Uterus (tissue), 2 donors: ENCODE measurements at regions not wholly inside any gene's neighbourhood (a gene's known extent, or its start where the extent isn't known, plus 50 kb on each side); places are given as distances from the start of the nearest gene placed in this dataset.

Source experiments
- POLR2A ChIP-seq, 2 donors: fragments of 450-650 bp; IDR thresholded peaks; one replicate each; pipeline ENCODE4 v1.6.1; 2016; ENCODE audit warnings: antibody characterized with exemption in 2 of 2, mild to moderate bottlenecking in 1 of 2, moderate library complexity in 1 of 2
- TF ChIP-seq, protein P1 (sequence below), 4 experiments: fragments of 200-600 bp in 2 of 4; fragments of 450-650 bp in 2 of 4; sonication (generic) in 2 of 4; IDR thresholded peaks; one replicate each; pipeline ENCODE4 v1.5.1; 2016 to 2019; ENCODE audit warnings: antibody characterized with exemption in 4 of 4, mild to moderate bottlenecking in 2 of 4, moderate library complexity in 1 of 4

DNA sequence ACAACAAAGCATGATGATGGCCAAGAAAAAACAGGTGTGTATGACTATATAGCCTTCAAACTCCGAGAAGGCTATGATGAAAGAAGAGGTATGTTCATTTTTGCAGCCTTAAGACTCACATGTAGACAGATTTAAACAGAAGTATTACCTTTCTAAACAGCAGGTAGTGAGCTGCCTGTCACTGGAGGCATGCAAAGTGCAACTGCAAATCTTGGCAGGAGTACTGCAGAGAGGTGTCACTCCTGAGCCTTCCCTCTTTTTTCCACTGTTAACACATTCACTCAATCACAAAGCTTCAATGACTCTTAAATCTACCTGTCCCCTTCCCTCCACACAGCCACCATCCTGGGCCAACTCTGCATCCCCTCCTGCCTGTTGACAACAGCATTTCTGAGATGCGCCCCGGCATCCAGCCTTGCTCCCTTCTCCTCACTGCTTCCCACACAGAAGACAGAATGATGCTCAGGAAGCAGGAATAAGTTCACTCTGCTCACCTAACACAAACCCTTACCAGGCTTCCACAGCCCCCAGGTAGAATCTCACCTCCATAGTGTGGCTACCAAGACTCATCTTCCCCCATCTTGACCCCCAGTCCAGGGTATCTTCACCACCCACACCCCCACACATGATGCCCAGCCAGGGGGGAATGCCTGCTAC is 161.9 kb upstream of the ZMIZ1 start:
- TF ChIP-seq POLR2A (IDR thresholded peaks at IDR 0.05): no peak
- TF ChIP-seq, protein P1, sequence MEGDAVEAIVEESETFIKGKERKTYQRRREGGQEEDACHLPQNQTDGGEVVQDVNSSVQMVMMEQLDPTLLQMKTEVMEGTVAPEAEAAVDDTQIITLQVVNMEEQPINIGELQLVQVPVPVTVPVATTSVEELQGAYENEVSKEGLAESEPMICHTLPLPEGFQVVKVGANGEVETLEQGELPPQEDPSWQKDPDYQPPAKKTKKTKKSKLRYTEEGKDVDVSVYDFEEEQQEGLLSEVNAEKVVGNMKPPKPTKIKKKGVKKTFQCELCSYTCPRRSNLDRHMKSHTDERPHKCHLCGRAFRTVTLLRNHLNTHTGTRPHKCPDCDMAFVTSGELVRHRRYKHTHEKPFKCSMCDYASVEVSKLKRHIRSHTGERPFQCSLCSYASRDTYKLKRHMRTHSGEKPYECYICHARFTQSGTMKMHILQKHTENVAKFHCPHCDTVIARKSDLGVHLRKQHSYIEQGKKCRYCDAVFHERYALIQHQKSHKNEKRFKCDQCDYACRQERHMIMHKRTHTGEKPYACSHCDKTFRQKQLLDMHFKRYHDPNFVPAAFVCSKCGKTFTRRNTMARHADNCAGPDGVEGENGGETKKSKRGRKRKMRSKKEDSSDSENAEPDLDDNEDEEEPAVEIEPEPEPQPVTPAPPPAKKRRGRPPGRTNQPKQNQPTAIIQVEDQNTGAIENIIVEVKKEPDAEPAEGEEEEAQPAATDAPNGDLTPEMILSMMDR (IDR thresholded peaks at IDR 0.05): no peak
